NT2/D1 (cell line): ENCODE measurements at regions not wholly inside any gene's neighbourhood (a gene's known extent, or its start where the extent isn't known, plus 50 kb on each side); places are given as distances from the start of the nearest gene placed in this dataset.

ENCODE experiments used
- DNase-seq: peaks from one replicate; pipeline ENCODE4 v3.0.0-alpha.2; 2011; ENCODE audit warnings: low read depth, low spot score
- H3K27me3 ChIP-seq: 2 replicates; pipeline ENCODE4 v1.6.0; 2011; ENCODE audit warnings: mild to moderate bottlenecking; ENCODE audit not compliant: insufficient read length, insufficient read depth
- H3K36me3 ChIP-seq: 2 replicates; pipeline ENCODE4 v1.6.1; 2011; ENCODE audit warnings: mild to moderate bottlenecking, low read length, mixed read lengths; ENCODE audit not compliant: insufficient read depth, insufficient read length
- H3K4me1 ChIP-seq: 2 replicates; pipeline ENCODE4 v1.5.1; 2011; ENCODE audit not compliant: insufficient read depth, insufficient read length
- H3K4me3 ChIP-seq: 2 replicates; pipeline ENCODE4 v1.5.1; 2011; ENCODE audit warnings: low read depth; ENCODE audit not compliant: insufficient read length
- H3K9ac ChIP-seq: 2 replicates; pipeline ENCODE4 v1.6.0; 2011; ENCODE audit warnings: low read depth; ENCODE audit not compliant: insufficient read length
- H3K9me3 ChIP-seq: 2 replicates; pipeline ENCODE4 v1.5.1; 2011; ENCODE audit warnings: mild to moderate bottlenecking, low read length; ENCODE audit not compliant: insufficient read depth
- SUZ12 ChIP-seq: IDR thresholded peaks from 2 replicates; pipeline ENCODE4 v1.6.1; 2011; ENCODE audit not compliant: insufficient read length, insufficient read depth; ENCODE audit errors: extremely low read depth
- YY1 ChIP-seq: IDR thresholded peaks from 2 replicates; pipeline ENCODE4 v1.6.1; 2011; ENCODE audit not compliant: insufficient read length, insufficient read depth
- ZNF274 ChIP-seq: IDR thresholded peaks from 2 replicates; pipeline ENCODE4 v1.6.1; 2011; ENCODE audit warnings: mild to moderate bottlenecking, low read depth, low read length

GRCh38 chr21:16644685-16645084 is 868.2 kb upstream of the CXADR start:
- H3K4me1 ChIP-seq, result no peaks in the 10 kb centered on the region
- no peak overlapping the region for H3K4me3 ChIP-seq
- DNase-seq, result no peak
- H3K27me3 ChIP-seq, result no peaks in the 10 kb centered on the region
- H3K9me3 ChIP-seq, result peaks cover 13% of the 10 kb centered on the region
- no peak for TF ChIP-seq YY1
- no peak overlapping the region for H3K9ac ChIP-seq
- no peaks in the 10 kb centered on the region for H3K36me3 ChIP-seq

GRCh38 chr21:16650714-16651366 is 862.0 kb upstream of the CXADR start:
- DNase-seq, result no peak
- H3K4me3 ChIP-seq, result no peak overlapping the region
- no peaks in the 10 kb centered on the region for H3K9me3 ChIP-seq
- H3K36me3 ChIP-seq, result no peaks in the 10 kb centered on the region
- H3K9ac ChIP-seq, result no peak overlapping the region
- TF ChIP-seq ZNF274 (no peak), YY1 (no peak), SUZ12 (no peak)
- H3K4me1 ChIP-seq, result no peaks in the 10 kb centered on the region
- no peaks in the 10 kb centered on the region for H3K27me3 ChIP-seq

- Histone ChIP-seq H3K36me3 (no peaks in the 10 kb centered on the region), H3K4me1 (no peaks in the 10 kb centered on the region)
- DNase-seq, result no peak
Measured at GRCh38 chr21:16651956-16652355, 860.9 kb upstream of the CXADR start.

GRCh38 chr21:16663436-16663835 is 849.4 kb upstream of the CXADR start:
- Histone ChIP-seq H3K4me3 (no peak overlapping the region), H3K9me3 (no peaks in the 10 kb centered on the region), H3K9ac (no peak overlapping the region), H3K36me3 (no peaks in the 10 kb centered on the region), H3K27me3 (no peaks in the 10 kb centered on the region), H3K4me1 (no peaks in the 10 kb centered on the region)
- DNase-seq, result no peak
- no peak for TF ChIP-seq ZNF274
- TF ChIP-seq YY1, result no peak
- TF ChIP-seq SUZ12, result no peak

More at GRCh38 chr21:16651956-16652355, 860.9 kb upstream of the CXADR start:
- H3K27me3 ChIP-seq, result no peaks in the 10 kb centered on the region
- TF ChIP-seq YY1, result no peak
- H3K4me3 ChIP-seq, result no peak overlapping the region
- H3K9ac ChIP-seq, result no peak overlapping the region
- no peaks in the 10 kb centered on the region for H3K9me3 ChIP-seq

- Histone ChIP-seq H3K36me3 (no peaks in the 10 kb centered on the region), H3K4me1 (no peaks in the 10 kb centered on the region), H3K9ac (no peak overlapping the region), H3K9me3 (no peaks in the 10 kb centered on the region), H3K4me3 (no peak overlapping the region), H3K27me3 (no peaks in the 10 kb centered on the region)
- no peak for TF ChIP-seq ZNF274
- TF ChIP-seq YY1, result no peak
- TF ChIP-seq SUZ12, result no peak
- DNase-seq, result no peak
Measured at GRCh38 chr21:16667395-16667794, 845.4 kb upstream of the CXADR start.

GRCh38 chr21:16674949-16675348 is 837.9 kb upstream of the CXADR start:
- Histone ChIP-seq H3K27me3 (no peaks in the 10 kb centered on the region), H3K4me3 (no peak overlapping the region), H3K36me3 (no peaks in the 10 kb centered on the region), H3K9me3 (no peaks in the 10 kb centered on the region), H3K9ac (no peak overlapping the region), H3K4me1 (no peaks in the 10 kb centered on the region)
- DNase-seq, result no peak
- no peak for TF ChIP-seq ZNF274
- no peak for TF ChIP-seq SUZ12
- no peak for TF ChIP-seq YY1

- H3K4me1 ChIP-seq, result no peaks in the 10 kb centered on the region
- DNase-seq, result no peak
- H3K9ac ChIP-seq, result no peak overlapping the region
- H3K4me3 ChIP-seq, result no peak overlapping the region
- no peak for TF ChIP-seq YY1
- no peak for TF ChIP-seq ZNF274
- no peak for TF ChIP-seq SUZ12
- no peaks in the 10 kb centered on the region for H3K27me3 ChIP-seq
- no peaks in the 10 kb centered on the region for H3K9me3 ChIP-seq
- H3K36me3 ChIP-seq, result no peaks in the 10 kb centered on the region
Measured at GRCh38 chr21:16676391-16676790, 836.5 kb upstream of the CXADR start.
